ENCODE measurements at regions not wholly inside any gene's neighbourhood (a gene's known extent, or its start where the extent isn't known, plus 50 kb on each side); places are given as distances from the start of the nearest gene placed in this dataset.

GRCh38 chr9:91147079-91147708, 214.5 kb downstream of the AUH start:
- no peak overlapping the region for H2AFZ ChIP-seq (ENCODE audit: low read length)
- no peaks in the 10 kb centered on the region for H3K79me2 ChIP-seq (ENCODE audit: insufficient read depth, low read length)
- TF ChIP-seq CTCF (IDR thresholded peaks at IDR 0.05; ENCODE audit: extremely low read depth, low read depth, low read length): no peak

GRCh38 chr9:91148306-91148705, 213.4 kb downstream of the AUH start:
- H3K4me2 ChIP-seq (ENCODE audit: insufficient read depth, low read length): no peak overlapping the region
- H3K79me2 ChIP-seq (ENCODE audit: insufficient read depth, low read length): no peaks in the 10 kb centered on the region
- no peaks in the 10 kb centered on the region for H3K27me3 ChIP-seq (ENCODE audit: insufficient read depth, low read length)
- no peaks in the 10 kb centered on the region for H4K20me1 ChIP-seq (ENCODE audit: insufficient read depth, low read length)
- H3K36me3 ChIP-seq (ENCODE audit: insufficient read depth, low read length): no peaks in the 10 kb centered on the region
- H3K27ac ChIP-seq (ENCODE audit: low read depth, low read length): no peak overlapping the region
- TF ChIP-seq CTCF (IDR thresholded peaks at IDR 0.05; ENCODE audit: extremely low read depth, low read depth, low read length): no peak
- H3K4me1 ChIP-seq (ENCODE audit: insufficient read depth, low read length): peaks cover 12% of the 10 kb centered on the region
- no peak overlapping the region for H2AFZ ChIP-seq (ENCODE audit: low read length)
- H3K9me3 ChIP-seq (ENCODE audit: low read depth, low read length): no peaks in the 10 kb centered on the region
- H3K4me3 ChIP-seq (ENCODE audit: insufficient read depth, low read length): no peak overlapping the region
- no peak for DNase-seq (ENCODE audit: insufficient read length, low spot score, missing footprints)

More at GRCh38 chr9:91147079-91147708, 214.5 kb downstream of the AUH start:
- no peak overlapping the region for H3K4me2 ChIP-seq (ENCODE audit: insufficient read depth, low read length)
- no peaks in the 10 kb centered on the region for H4K20me1 ChIP-seq (ENCODE audit: insufficient read depth, low read length)
- H3K4me1 ChIP-seq (ENCODE audit: insufficient read depth, low read length): peaks cover 12% of the 10 kb centered on the region
- H3K27ac ChIP-seq (ENCODE audit: low read depth, low read length): no peak overlapping the region
- no peak overlapping the region for H3K4me3 ChIP-seq (ENCODE audit: insufficient read depth, low read length)
- no peaks in the 10 kb centered on the region for H3K36me3 ChIP-seq (ENCODE audit: insufficient read depth, low read length)
- no peaks in the 10 kb centered on the region for H3K27me3 ChIP-seq (ENCODE audit: insufficient read depth, low read length)
- DNase-seq (ENCODE audit: insufficient read length, low spot score, missing footprints): no peak
- H3K9me3 ChIP-seq (ENCODE audit: low read depth, low read length): no peaks in the 10 kb centered on the region

GRCh38 chr9:91150273-91150997, 211.3 kb downstream of the AUH start:
- TF ChIP-seq CTCF (IDR thresholded peaks at IDR 0.05; ENCODE audit: extremely low read depth, low read depth, low read length): no peak
- Histone ChIP-seq H3K27ac (ENCODE audit: low read depth, low read length) (peak overlapping the region; percentile 64), H3K4me2 (ENCODE audit: insufficient read depth, low read length) (no peak overlapping the region), H2AFZ (ENCODE audit: low read length) (no peak overlapping the region), H3K4me1 (ENCODE audit: insufficient read depth, low read length) (peaks cover 14% of the 10 kb centered on the region), H3K79me2 (ENCODE audit: insufficient read depth, low read length) (no peaks in the 10 kb centered on the region), H3K4me3 (ENCODE audit: insufficient read depth, low read length) (no peak overlapping the region), H3K9me3 (ENCODE audit: low read depth, low read length) (no peaks in the 10 kb centered on the region), H3K36me3 (ENCODE audit: insufficient read depth, low read length) (no peaks in the 10 kb centered on the region), H3K27me3 (ENCODE audit: insufficient read depth, low read length) (no peaks in the 10 kb centered on the region), H4K20me1 (ENCODE audit: insufficient read depth, low read length) (no peaks in the 10 kb centered on the region)
- no peak for DNase-seq (ENCODE audit: insufficient read length, low spot score, missing footprints)

GRCh38 chr9:91150998-91151717, 210.6 kb downstream of the AUH start:
- Histone ChIP-seq H4K20me1 (ENCODE audit: insufficient read depth, low read length) (no peaks in the 10 kb centered on the region), H3K79me2 (ENCODE audit: insufficient read depth, low read length) (no peaks in the 10 kb centered on the region), H3K27ac (ENCODE audit: low read depth, low read length) (peak overlapping the region; percentile 64), H3K27me3 (ENCODE audit: insufficient read depth, low read length) (no peaks in the 10 kb centered on the region), H2AFZ (ENCODE audit: low read length) (no peak overlapping the region), H3K4me3 (ENCODE audit: insufficient read depth, low read length) (no peak overlapping the region), H3K36me3 (ENCODE audit: insufficient read depth, low read length) (no peaks in the 10 kb centered on the region), H3K4me1 (ENCODE audit: insufficient read depth, low read length) (peaks cover 14% of the 10 kb centered on the region), H3K9me3 (ENCODE audit: low read depth, low read length) (no peaks in the 10 kb centered on the region), H3K4me2 (ENCODE audit: insufficient read depth, low read length) (peak overlapping the region; percentile 3)
- no peak for DNase-seq (ENCODE audit: insufficient read length, low spot score, missing footprints)
- no peak for TF ChIP-seq CTCF (IDR thresholded peaks at IDR 0.05; ENCODE audit: extremely low read depth, low read depth, low read length)

Data from osteoblast (primary cell).